C4-2B (cell line): ENCODE measurements at regions not wholly inside any gene's neighbourhood (a gene's known extent, or its start where the extent isn't known, plus 50 kb on each side); places are given as distances from the start of the nearest gene placed in this dataset.

Experiments used
- H3K27ac ChIP-seq: fragments of 450-650 bp; 2 replicates; pipeline ENCODE4 v1.5.1; 2017
- CTCF ChIP-seq: fragments of 450-650 bp; conservative IDR thresholded peaks from 2 replicates; pipeline ENCODE4 v1.5.1; 2017; ENCODE audit warnings: mild to moderate bottlenecking
- ZFX ChIP-seq: fragments of 450-650 bp; IDR thresholded peaks from 2 replicates; pipeline ENCODE4 v1.6.1; 2017

- no peak overlapping the region for H3K27ac ChIP-seq
- TF ChIP-seq CTCF = no peak
- no peak for TF ChIP-seq ZFX
These were observed 313.2 kb downstream of the TFAP2A start for GRCh38 chr6:10101551-10102252.

GRCh38 chr6:10099529-10100140, 315.2 kb downstream of the TFAP2A start:
- H3K27ac ChIP-seq = no peak overlapping the region
- no peak for TF ChIP-seq CTCF
- TF ChIP-seq ZFX = no peak

GRCh38 chr6:10098756-10099528, 315.9 kb downstream of the TFAP2A start:
- no peak for TF ChIP-seq ZFX

GRCh38 chr6:10093282-10093681, 321.6 kb downstream of the TFAP2A start:
- H3K27ac ChIP-seq = no peak overlapping the region
- TF ChIP-seq CTCF = no peak
- TF ChIP-seq ZFX = no peak

More at GRCh38 chr6:10098756-10099528, 315.9 kb downstream of the TFAP2A start:
- no peak overlapping the region for H3K27ac ChIP-seq

GRCh38 chr6:10084111-10084986, 330.5 kb downstream of the TFAP2A start:
- H3K27ac ChIP-seq = no peak overlapping the region
- no peak for TF ChIP-seq ZFX
- TF ChIP-seq CTCF = peak; percentile 15

GRCh38 chr6:10082385-10082784, 332.5 kb downstream of the TFAP2A start:
- TF ChIP-seq CTCF = no peak
- no peak for TF ChIP-seq ZFX
- no peak overlapping the region for H3K27ac ChIP-seq

- TF ChIP-seq ZFX = no peak
- no peak for TF ChIP-seq CTCF
- H3K27ac ChIP-seq = no peak overlapping the region
These were observed 332.9 kb downstream of the TFAP2A start for GRCh38 chr6:10081957-10082356.
